ENCODE measurements at regions not wholly inside any gene's neighbourhood (a gene's known extent, or its start where the extent isn't known, plus 50 kb on each side); places are given as distances from the start of the nearest gene placed in this dataset.

GRCh38 chr1:56215771-56216170 is 363.6 kb downstream of the PLPP3 start:
- TF ChIP-seq POLR2A (IDR thresholded peaks at IDR 0.05; ENCODE audit: low read depth, low read length), result no peak
- no peak for TF ChIP-seq TAF1 (IDR thresholded peaks at IDR 0.05; ENCODE audit: borderline replicate concordance, low read depth, low read length)
